Left ventricle myocardium inferior (tissue), 1 donor: ENCODE measurements at regions not wholly inside any gene's neighbourhood (a gene's known extent, or its start where the extent isn't known, plus 50 kb on each side); places are given as distances from the start of the nearest gene placed in this dataset.

Experiments
- DNase-seq: peaks from one replicate; pipeline ENCODE4 v3.0.0-alpha.2; 2020
- H3K27ac ChIP-seq: fragments of 200-600 bp; replicated peaks from 2 replicates; pipeline ENCODE4 v1.8.0; 2021
- H3K27me3 ChIP-seq: fragments of 200-600 bp; 2 replicates; pipeline ENCODE4 v1.8.0; 2021; ENCODE audit warnings: low read depth
- H3K36me3 ChIP-seq: fragments of 200-600 bp; 2 replicates; pipeline ENCODE4 v1.8.0; 2021
- H3K4me1 ChIP-seq: fragments of 200-600 bp; 2 replicates; pipeline ENCODE4 v1.8.0; 2021
- H3K4me3 ChIP-seq: fragments of 200-600 bp; 2 replicates; pipeline ENCODE4 v1.8.0; 2021; ENCODE audit warnings: mild to moderate bottlenecking, moderate library complexity
- H3K9me3 ChIP-seq: fragments of 200-600 bp; replicated peaks from 2 replicates; pipeline ENCODE4 v1.8.0; 2021
- intact Hi-C: fragments of 100-400 bp; cut with micrococcal nuclease; formaldehyde crosslinking; loops from one replicate; pipeline ENCODE4 v1.11.0; 2022
- TF ChIP-seq, protein P1 (sequence below): fragments of 200-600 bp; IDR thresholded peaks from 2 replicates; pipeline ENCODE4 v1.8.0; 2021; ENCODE audit warnings: antibody characterized with exemption, mild to moderate bottlenecking, borderline replicate concordance
- donor health status: DM: no; HTN: yes; CAD: no; lungs with severe emphysema.

DNA sequence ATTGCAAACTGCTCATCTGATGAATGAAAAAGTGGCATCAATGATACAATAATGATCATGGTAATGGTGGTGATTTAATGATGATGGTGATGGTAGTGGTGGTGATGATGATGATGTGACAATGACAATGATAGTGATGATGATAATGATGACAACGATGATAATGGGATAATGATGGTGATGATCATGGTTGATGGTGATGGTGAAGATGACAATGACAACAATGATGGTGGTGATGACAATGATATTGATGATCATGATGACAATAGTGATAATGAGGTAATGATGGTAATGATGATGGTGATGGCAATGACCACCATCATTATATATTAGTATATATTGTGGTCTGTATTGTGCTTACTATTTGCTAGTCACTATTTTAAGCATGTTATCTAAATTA, 474.3 kb downstream of the TBC1D22A start:
- peaks cover 31% of the 10 kb centered on the region for H3K9me3 ChIP-seq
- intact Hi-C loops: no loop called here
- TF ChIP-seq, protein P1, sequence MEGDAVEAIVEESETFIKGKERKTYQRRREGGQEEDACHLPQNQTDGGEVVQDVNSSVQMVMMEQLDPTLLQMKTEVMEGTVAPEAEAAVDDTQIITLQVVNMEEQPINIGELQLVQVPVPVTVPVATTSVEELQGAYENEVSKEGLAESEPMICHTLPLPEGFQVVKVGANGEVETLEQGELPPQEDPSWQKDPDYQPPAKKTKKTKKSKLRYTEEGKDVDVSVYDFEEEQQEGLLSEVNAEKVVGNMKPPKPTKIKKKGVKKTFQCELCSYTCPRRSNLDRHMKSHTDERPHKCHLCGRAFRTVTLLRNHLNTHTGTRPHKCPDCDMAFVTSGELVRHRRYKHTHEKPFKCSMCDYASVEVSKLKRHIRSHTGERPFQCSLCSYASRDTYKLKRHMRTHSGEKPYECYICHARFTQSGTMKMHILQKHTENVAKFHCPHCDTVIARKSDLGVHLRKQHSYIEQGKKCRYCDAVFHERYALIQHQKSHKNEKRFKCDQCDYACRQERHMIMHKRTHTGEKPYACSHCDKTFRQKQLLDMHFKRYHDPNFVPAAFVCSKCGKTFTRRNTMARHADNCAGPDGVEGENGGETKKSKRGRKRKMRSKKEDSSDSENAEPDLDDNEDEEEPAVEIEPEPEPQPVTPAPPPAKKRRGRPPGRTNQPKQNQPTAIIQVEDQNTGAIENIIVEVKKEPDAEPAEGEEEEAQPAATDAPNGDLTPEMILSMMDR: no peak

GRCh38 chr22:47236161-47236560, 473.7 kb downstream of the TBC1D22A start:
- DNase-seq: no peak
- Histone ChIP-seq H3K9me3 (peaks cover 32% of the 10 kb centered on the region), H3K4me1 (no peaks in the 10 kb centered on the region), H3K36me3 (no peaks in the 10 kb centered on the region), H3K4me3 (no peak overlapping the region), H3K27me3 (peaks cover 51% of the 10 kb centered on the region), H3K27ac (no peak overlapping the region)
- TF ChIP-seq, protein P1: no peak
- intact Hi-C loops: no loop called here

More for the DNA sequence above, 474.3 kb downstream of the TBC1D22A start:
- H3K4me1 ChIP-seq: no peaks in the 10 kb centered on the region
- peaks cover 56% of the 10 kb centered on the region for H3K27me3 ChIP-seq
- H3K27ac ChIP-seq: no peak overlapping the region
- no peaks in the 10 kb centered on the region for H3K36me3 ChIP-seq
- no peak for DNase-seq
- H3K4me3 ChIP-seq: no peak overlapping the region

- Histone ChIP-seq H3K27ac (no peak overlapping the region), H3K4me3 (no peak overlapping the region), H3K36me3 (no peaks in the 10 kb centered on the region), H3K27me3 (peaks cover 36% of the 10 kb centered on the region), H3K4me1 (no peaks in the 10 kb centered on the region), H3K9me3 (peaks cover 32% of the 10 kb centered on the region)
- no peak for DNase-seq
- intact Hi-C loops: no loop called here
- TF ChIP-seq, protein P1: no peak
These were observed 471.1 kb downstream of the TBC1D22A start for GRCh38 chr22:47233316-47234243.

GRCh38 chr22:47232753-47233152, 470.3 kb downstream of the TBC1D22A start:
- peaks cover 40% of the 10 kb centered on the region for H3K9me3 ChIP-seq
- TF ChIP-seq, protein P1: no peak
- H3K27ac ChIP-seq: no peak overlapping the region
- intact Hi-C loops: no loop called here
- H3K36me3 ChIP-seq: no peaks in the 10 kb centered on the region
- no peaks in the 10 kb centered on the region for H3K4me1 ChIP-seq
- DNase-seq: no peak
- peaks cover 27% of the 10 kb centered on the region for H3K27me3 ChIP-seq
- H3K4me3 ChIP-seq: no peak overlapping the region

DNA sequence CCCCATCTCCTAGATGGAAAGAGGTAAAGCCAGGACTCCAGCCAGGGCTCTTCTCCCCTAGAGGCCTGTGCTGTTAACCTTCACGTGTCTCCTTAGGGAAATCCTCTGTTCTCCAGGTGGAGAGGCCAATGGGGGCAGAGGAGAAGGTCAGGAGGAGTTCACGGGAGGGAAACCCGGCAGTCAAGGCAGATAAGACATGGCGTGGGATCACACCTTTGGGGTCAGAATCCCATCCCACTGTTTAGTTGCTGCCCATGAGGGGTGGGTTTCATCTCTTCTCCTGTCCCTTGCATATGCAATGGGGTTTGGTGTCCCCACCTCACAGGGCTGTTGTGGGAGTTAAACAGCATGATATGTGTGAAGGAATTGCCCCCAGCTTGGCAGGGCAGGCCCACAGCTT, 469.7 kb downstream of the TBC1D22A start:
- intact Hi-C loops: no loop called here
- H3K27ac ChIP-seq: no peak overlapping the region
- peaks cover 42% of the 10 kb centered on the region for H3K9me3 ChIP-seq
- peaks cover 22% of the 10 kb centered on the region for H3K27me3 ChIP-seq
- no peaks in the 10 kb centered on the region for H3K36me3 ChIP-seq
- DNase-seq: no peak
- no peak overlapping the region for H3K4me3 ChIP-seq
- no peaks in the 10 kb centered on the region for H3K4me1 ChIP-seq
- TF ChIP-seq, protein P1: no peak
